ENCODE measurements at regions not wholly inside any gene's neighbourhood (a gene's known extent, or its start where the extent isn't known, plus 50 kb on each side); places are given as distances from the start of the nearest gene placed in this dataset.
"Not testable (repeated sequence)": the region's sequence is repeated elsewhere in the genome, so short reads cannot be mapped to it uniquely, and the experiment has no call there.

DNA sequence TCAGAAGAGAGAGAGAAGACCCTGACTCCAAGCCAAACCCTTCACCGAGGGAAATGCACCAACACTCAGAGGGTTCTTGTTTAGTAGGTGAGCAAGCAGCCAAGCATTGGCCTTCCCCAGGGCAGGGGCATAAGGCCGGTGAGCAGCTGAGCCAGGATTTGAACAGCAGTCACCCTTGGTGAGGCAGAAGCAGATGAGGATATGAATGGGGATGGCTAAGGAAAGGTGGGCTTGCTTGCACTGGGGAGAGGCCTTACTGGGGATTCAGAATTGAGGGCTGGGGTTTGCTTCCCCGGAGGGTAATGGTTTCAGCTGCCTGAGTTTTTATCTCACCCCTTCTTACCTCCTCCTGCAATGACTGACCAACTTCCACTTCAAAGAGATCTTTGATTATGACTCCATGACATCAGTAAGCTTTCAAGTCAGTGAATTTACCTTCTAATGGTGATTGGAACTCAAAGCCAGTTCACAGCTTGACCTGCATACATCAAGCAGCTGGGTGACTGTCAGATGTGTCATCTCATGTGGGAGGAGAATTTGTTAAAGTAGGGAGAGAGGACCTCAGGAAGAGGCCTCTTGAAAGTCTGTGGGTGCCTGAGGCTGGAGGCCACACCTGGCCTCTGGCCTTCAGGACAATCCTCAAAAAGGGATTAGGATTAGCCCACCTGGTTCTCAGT is 114.5 kb upstream of the PLGLB2 start:
- H3K4me3 ChIP-seq (ENCODE audit: low read depth, low read length); DNase-seq (ENCODE audit: low read depth): not testable (repeated sequence)

- DNase-seq (ENCODE audit: low read depth); H3K4me3 ChIP-seq (ENCODE audit: low read depth, low read length): not testable (repeated sequence)
Observed at GRCh38 chr2:87634106-87634505, 113.8 kb upstream of the PLGLB2 start.

DNA sequence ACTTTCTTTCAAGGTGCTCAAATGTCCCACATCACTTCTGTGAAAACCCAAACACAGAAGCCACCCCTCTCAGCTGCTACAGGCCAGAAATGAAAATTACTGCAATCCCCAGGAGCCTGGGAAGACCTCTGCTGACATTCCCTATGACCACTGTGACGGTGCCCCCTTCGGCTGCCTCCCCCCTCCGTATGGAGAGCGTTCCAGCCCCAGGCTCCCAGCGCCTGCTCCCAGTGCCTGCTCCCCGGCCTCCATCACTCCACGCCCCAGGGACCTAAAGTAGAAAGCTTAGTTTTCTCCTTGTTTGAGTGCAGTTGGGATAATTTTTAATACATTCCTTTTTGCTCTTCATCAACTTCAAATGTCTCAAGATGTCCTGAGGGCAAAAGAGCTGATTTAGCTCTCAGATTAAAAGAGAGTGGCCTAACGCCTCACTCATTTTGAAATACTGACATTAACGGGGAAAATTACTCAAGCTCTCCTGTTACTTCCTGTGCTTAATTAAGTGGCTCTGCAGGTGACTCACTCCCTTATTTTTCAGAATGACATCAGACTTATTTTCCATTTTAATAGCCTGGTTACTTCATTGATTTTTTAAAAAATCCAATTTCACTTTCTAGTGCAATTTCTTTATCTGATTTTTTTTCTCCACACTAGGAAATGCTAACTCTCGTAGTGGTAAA is 112.8 kb upstream of the PLGLB2 start:
- not testable (repeated sequence) for H3K4me3 ChIP-seq (ENCODE audit: low read depth, low read length); DNase-seq (ENCODE audit: low read depth)

DNA sequence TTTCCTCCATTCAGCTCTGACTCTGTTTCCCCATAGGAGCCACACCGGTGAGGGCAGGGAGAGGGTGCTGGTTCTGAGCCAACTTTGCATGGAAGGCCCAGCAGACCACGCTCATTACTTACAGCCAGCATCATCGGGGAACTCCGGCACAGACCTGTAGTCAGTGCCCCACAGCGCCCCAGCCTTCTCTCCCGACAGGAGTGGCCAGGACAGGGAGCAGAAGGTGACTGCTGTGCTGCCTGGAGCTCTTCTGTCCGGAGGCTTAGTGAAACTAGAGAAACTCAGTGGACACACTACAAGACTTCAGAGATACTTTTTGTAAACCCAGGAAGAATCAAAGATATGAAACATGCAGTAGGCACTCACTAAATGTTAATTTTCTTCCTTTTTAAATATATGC is 111.6 kb upstream of the PLGLB2 start:
- H3K4me3 ChIP-seq (ENCODE audit: low read depth, low read length); DNase-seq (ENCODE audit: low read depth): not testable (repeated sequence)

GRCh38 chr2:87636735-87637134 is 111.2 kb upstream of the PLGLB2 start:
- peak; percentile 4 for DNase-seq (ENCODE audit: low read depth)
- not testable (repeated sequence) for H3K4me3 ChIP-seq (ENCODE audit: low read depth, low read length)

GRCh38 chr2:87637249-87637990 is 110.5 kb upstream of the PLGLB2 start:
- DNase-seq (ENCODE audit: low read depth): peak; percentile 61

DNA sequence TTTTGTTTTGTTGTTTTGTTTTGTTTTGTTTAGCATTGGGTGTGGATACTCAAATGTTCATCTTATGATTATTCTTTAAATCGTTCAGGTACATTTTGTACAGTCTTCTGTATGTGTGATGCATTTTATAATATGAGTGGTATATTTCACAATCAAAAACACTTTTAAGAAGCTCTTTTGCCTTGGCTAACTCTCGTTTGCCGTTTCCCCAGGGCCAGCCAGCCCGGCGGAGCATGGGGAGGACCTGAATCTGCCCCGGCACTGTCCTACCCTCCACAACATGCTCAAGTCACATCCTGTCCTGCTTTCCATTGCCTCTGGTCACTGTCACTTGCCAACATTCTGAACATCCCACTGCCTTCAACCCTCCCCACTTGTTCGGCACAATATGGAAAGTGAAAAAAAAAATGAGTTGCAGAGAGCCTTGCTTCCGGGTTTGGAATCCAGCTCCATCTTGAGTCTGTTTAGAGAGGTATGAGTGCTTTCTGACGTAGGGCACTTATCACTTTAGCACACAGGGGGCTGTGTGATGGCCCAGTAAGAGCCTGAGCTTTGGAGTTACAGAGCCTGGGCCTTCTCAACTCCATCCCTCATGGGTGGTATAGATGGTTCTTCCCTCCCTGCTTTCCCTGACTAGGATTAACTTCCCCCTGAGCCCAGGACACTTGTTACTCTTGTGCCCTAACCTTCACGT is 109.6 kb upstream of the PLGLB2 start:
- H3K4me3 ChIP-seq (ENCODE audit: low read depth, low read length); DNase-seq (ENCODE audit: low read depth): not testable (repeated sequence)

More at GRCh38 chr2:87637249-87637990, 110.5 kb upstream of the PLGLB2 start:
- H3K4me3 ChIP-seq (ENCODE audit: low read depth, low read length): not testable (repeated sequence)

DNA sequence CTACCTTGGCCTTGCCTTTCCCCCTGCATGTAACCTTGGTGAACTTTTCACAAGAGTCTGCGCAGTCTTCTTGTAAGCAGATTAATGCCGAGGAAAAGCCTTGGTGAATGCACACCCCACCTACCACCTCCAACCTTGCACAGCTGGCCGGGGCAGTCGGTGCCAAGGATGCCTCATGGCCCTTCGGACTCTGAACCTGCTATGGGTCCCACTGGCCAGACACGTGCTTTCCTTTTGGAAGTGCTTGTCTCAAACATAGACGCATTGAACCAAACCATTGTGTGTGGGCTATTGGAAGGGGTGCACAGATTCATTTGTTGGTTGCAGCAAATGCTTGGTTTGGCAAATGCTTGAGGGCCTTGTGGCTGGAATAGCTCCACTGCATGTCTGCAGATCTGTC is 109.0 kb upstream of the PLGLB2 start:
- H3K4me3 ChIP-seq (ENCODE audit: low read depth, low read length): not testable (repeated sequence)

DNA sequence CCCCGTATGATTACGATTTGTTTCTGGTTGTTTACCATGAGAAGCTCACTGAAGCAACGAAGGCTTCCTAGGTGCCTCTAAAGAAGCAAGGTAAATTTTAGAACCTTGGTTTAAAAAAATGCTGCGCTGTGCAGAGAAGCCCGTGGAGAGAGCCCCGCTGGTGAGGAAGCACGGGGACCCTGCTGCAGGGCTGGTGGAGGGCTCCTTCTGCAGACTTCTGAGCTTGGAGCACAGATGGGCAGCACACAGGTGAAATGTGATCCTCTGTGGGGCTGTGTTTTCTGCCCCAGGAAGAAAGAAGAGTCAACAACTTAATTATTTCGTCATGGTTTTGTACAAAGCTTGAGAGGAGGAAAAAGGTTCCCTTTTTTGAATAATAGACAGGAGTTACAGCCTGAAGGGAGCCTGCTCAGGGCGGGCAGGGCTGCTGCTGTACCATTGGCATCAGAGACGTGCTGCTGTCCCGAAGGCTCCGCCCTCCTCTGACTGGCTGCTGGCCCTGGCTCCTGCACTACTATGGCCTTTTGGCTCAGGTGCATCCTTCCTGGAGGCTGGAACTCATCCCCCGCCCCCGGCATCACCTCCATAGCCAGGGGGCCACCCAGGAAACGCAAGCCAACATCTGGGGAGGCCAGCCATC is 108.0 kb upstream of the PLGLB2 start:
- DNase-seq (ENCODE audit: low read depth); H3K4me3 ChIP-seq (ENCODE audit: low read depth, low read length): not testable (repeated sequence)

More for the DNA sequence above, 109.0 kb upstream of the PLGLB2 start:
- not testable (repeated sequence) for DNase-seq (ENCODE audit: low read depth)

DNA sequence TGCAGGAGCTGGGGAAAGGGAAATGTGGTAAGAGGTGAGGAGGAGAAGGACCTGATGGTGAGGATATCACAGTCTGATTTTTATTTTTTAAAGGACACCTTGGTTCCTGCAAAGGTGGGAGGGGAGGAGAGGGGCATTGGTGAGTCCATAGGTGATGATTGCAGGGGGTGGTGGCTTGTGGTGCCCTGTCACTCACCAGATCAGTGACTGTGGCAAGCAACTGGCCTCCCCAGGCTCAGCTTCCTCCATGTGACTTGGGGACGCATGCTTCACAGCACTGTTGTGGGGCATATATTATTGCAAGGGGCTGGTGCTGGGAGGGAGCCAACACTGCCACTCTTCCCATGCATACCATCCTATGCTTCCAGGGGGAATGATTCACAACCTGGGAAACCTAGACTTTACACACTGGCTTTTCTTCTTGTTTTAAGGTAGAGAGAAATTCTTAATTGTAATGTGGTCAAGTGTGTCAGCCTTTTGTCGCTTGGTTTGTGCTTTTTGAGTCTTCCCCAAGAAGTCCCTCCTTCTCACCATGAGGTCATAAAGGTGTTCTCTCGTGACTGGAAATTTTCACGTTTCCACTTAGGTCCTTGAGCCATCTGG is 106.8 kb upstream of the PLGLB2 start:
- DNase-seq (ENCODE audit: low read depth): not testable (repeated sequence)

GRCh38 chr2:87643165-87643564 is 104.7 kb upstream of the PLGLB2 start:
- not testable (repeated sequence) for H3K4me3 ChIP-seq (ENCODE audit: low read depth, low read length); DNase-seq (ENCODE audit: low read depth)

More for the DNA sequence above, 106.8 kb upstream of the PLGLB2 start:
- H3K4me3 ChIP-seq (ENCODE audit: low read depth, low read length): not testable (repeated sequence)

- DNase-seq (ENCODE audit: low read depth); H3K4me3 ChIP-seq (ENCODE audit: low read depth, low read length): not testable (repeated sequence)
Observed at GRCh38 chr2:87647737-87648498, 100.0 kb upstream of the PLGLB2 start.

- H3K4me3 ChIP-seq (ENCODE audit: low read depth, low read length); DNase-seq (ENCODE audit: low read depth): not testable (repeated sequence)
Observed at GRCh38 chr2:87648815-87649214, 99.1 kb upstream of the PLGLB2 start.

DNA sequence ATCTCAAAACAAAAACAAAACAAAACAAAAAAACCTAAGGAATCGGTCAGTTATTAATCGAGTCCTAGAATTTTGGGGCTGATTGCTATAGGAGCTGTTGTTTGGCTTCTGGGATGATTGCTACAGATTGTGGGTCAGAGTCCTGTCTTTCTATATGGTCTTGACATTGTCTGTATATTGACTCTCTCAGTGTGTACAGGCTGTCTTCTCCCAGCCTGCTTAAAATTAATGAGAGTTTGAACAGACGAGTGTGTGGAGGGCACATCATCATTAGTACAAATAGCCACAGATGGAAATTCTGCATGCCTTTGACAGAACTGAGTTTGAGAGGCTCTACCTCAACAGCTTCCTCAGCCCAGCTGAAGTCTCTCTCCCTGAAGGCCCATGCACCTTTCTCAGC is 98.0 kb upstream of the PLGLB2 start:
- DNase-seq (ENCODE audit: low read depth); H3K4me3 ChIP-seq (ENCODE audit: low read depth, low read length): not testable (repeated sequence)

GRCh38 chr2:87650837-87651236 is 97.0 kb upstream of the PLGLB2 start:
- not testable (repeated sequence) for DNase-seq (ENCODE audit: low read depth); H3K4me3 ChIP-seq (ENCODE audit: low read depth, low read length)

DNA sequence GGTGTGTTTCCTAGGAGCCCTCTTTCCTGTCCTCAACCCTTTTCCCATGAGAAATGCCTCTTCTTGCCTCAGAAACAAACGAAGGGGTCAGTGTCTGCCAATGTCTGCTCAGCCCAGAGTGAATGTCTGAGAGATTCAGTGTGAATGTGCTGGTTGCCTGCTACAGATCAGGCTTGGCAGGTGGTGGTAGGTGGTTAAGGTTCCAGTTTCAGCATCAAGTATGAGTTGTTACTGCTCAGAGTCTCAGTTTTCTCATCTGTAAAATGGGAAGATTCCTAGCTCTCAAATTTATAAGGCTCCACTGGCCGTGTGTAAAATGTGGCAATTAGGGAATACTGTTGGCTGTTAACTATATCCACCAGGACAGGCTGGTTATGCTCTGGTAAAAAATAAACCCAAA is 96.3 kb upstream of the PLGLB2 start:
- not testable (repeated sequence) for H3K4me3 ChIP-seq (ENCODE audit: low read depth, low read length); DNase-seq (ENCODE audit: low read depth)

- H3K4me3 ChIP-seq (ENCODE audit: low read depth, low read length); DNase-seq (ENCODE audit: low read depth): not testable (repeated sequence)
Observed at GRCh38 chr2:87653373-87653772, 94.5 kb upstream of the PLGLB2 start.

All from fibroblast of the aortic adventitia (primary cell).